HuH-7.5 (cell line): ENCODE measurements at regions not wholly inside any gene's neighbourhood (a gene's known extent, or its start where the extent isn't known, plus 50 kb on each side); places are given as distances from the start of the nearest gene placed in this dataset.
"Not testable (repeated sequence)": the region's sequence is repeated elsewhere in the genome, so short reads cannot be mapped to it uniquely, and the experiment has no call there.

Experiments used
- DNase-seq: peaks from one replicate; pipeline ENCODE4 v3.0.0; 2011; ENCODE audit warnings: low spot score

- no peak for DNase-seq
These were observed 465.1 kb upstream of the GALNTL6 start for GRCh38 chr4:171348090-171348489.

GRCh38 chr4:171342646-171343045 is 470.6 kb upstream of the GALNTL6 start:
- no peak for DNase-seq

GRCh38 chr4:171340258-171340657 is 472.9 kb upstream of the GALNTL6 start:
- no peak for DNase-seq

DNA sequence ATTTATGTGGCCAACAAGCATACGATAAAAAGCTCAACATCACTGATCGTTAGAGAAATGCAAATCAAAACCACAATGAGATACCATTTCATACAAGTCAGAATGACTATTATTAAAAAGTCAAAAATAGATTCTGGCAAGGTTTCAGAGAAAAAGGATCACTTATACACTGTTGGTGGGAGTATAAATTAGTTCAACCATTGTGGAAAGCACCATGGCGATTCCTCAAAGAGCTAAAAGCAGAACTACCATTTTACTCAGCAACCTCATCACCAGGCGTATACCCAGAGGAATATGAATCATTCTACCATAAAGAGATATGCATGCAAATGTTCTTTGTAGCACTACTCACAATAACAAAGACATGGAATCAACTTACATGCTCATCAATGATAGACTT is 478.7 kb upstream of the GALNTL6 start:
- no peak for DNase-seq

- no peak for DNase-seq
These were observed 504.5 kb upstream of the GALNTL6 start for GRCh38 chr4:171308661-171309060.

GRCh38 chr4:171298048-171298718 is 515.0 kb upstream of the GALNTL6 start:
- not testable (repeated sequence) for DNase-seq

DNA sequence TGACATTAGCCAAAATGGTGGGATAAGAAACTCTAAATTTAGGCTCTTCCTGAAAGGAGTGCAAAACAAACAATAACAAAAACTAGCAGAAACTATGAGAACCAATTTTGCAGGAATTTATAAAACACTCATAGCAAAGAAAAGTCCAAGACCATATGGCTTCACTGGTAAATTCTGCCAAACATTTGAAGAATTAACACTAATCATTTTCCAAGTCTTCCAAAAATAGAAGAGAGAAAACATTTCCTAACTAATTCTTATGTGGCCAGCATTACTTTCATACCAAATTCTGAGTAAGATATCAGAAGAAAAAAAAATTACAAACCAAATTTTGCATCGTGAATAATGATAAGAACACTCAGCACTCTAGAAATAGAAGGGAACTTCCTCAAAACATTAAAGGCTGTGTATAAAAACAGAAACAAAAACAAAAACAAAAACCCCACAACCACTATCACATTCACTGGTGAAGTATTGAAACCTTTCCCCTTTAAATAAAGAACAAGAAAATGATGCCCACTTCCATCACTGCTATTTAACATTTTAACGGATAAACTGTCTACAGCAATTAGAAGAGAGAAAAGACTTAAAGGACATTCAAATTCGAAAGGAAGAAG is 524.3 kb upstream of the GALNTL6 start:
- no peak for DNase-seq

GRCh38 chr4:171281359-171281758 is 531.8 kb upstream of the GALNTL6 start:
- no peak for DNase-seq

GRCh38 chr4:171279131-171279530 is 534.1 kb upstream of the GALNTL6 start:
- no peak for DNase-seq

DNA sequence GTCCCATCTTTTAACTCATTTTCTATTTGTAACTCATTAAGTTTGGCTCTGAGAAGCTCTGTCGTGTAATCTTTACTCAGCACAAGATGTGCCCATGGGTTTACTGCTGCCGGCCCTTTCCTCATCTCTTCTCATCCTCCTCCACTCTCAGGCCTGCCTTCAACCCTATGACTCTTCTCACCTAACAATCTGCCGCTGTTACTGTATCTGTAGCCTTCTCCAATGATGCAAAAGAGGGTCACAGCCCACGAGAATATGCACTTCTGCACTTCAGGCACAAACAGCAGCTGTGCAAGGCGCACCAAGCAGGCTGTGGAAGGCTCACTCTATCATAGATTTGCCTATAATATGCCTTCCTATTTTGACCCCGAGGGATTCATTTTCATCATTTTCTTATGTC is 546.5 kb upstream of the GALNTL6 start:
- DNase-seq = no peak

GRCh38 chr4:171265190-171265818 is 547.9 kb upstream of the GALNTL6 start:
- no peak for DNase-seq

- DNase-seq = no peak
These were observed 557.0 kb upstream of the GALNTL6 start for GRCh38 chr4:171256223-171256622.

DNA sequence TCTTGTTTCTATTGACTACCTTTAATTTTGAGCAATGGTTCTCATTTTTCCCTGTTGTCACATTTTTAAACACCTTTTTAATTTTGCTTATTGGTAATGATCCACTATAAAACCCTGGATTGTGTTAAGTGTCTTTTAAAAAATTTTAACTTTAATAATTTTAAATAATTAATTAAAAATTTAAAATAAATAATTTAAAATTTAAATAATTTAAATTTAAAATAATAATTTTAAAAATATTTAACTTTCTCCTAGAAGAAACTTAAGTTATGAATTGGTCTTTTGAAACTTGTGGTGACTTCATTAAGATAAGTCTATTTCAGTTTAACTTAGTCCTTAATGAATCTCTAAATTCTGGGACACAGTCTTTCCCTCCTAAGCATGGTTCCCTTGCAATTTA is 566.3 kb upstream of the GALNTL6 start:
- DNase-seq = no peak

DNA sequence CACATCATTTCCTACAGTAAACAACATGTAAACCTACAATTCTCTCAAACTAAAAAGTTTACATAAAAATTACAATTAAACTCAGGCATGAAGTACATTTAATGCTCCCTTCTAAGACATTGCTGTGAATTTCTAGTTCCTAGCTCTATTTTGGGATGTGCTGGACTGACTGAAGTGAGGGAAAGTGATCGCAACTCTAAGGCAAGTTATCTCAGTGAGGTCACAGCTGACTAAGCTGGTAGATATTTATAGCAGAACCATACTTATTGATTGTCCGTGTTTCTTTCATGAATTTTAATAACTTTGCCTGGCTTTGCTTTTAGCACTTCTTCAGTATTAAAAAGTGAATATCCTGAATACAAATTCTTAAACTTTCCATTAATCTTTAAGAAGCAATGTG is 570.4 kb upstream of the GALNTL6 start:
- DNase-seq = no peak

DNA sequence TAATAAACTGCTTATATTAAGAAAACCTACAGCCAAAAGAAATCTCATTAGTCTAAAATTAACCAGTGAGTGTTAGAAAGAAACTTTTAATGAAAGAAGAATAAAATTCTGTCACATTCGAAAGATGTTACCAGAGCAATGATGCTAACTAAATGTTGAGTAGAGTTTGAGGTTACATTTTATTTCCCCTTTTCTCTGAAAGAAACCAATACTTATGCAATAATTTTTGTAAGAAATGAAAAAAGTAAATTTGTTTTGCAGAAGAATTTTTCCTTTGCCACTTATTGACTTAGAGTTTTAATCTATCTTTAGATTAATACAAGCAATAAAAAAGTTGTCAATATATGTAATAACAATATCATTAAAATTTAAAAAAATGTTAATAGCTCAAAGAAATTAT is 574.0 kb upstream of the GALNTL6 start:
- no peak for DNase-seq

DNA sequence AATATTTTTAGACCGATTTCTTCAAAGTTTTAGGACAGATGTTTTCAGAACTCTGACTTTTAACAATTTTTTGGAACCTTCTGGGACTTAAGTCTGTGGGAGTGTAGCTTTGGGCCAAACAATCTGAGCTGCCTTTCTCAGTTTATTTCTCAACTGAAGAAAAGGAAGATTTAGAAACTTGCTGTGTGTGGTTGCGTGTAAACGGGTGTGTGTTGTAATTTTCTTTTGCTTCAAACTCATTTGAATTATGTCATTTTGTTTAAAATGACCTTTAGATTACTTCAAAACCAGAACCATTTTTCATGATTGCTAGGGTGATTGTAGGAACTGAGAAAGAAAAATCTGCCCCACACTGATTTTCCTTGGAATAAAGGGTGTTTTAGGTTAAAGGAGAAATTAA is 577.7 kb upstream of the GALNTL6 start:
- no peak for DNase-seq

- not testable (repeated sequence) for DNase-seq
These were observed 583.9 kb upstream of the GALNTL6 start for GRCh38 chr4:171229354-171229753.

GRCh38 chr4:171221181-171221580 is 592.0 kb upstream of the GALNTL6 start:
- DNase-seq = no peak

DNA sequence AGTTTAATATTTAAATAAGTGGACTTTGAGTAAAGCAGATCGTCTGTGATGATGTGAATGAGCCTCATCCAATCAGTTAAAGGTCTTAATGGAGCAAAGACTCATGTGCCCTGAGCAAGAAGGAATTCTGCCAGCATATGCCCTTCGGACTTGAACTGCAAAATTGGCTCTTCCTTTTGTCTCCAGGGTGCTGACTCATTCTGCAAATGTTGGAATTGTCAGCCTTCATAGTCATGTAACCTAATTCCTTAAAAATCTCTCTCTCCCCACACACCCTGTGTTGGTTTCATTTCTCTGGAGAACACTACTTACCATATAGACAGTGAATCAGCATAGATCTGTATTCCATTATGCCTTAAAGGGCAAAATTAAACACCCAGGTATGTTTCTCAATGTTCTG is 609.8 kb upstream of the GALNTL6 start:
- DNase-seq = no peak

GRCh38 chr4:171202908-171203307 is 610.3 kb upstream of the GALNTL6 start:
- DNase-seq = no peak

- no peak for DNase-seq
These were observed 626.5 kb upstream of the GALNTL6 start for GRCh38 chr4:171186700-171187099.

GRCh38 chr4:171181090-171181489 is 632.1 kb upstream of the GALNTL6 start:
- no peak for DNase-seq

DNA sequence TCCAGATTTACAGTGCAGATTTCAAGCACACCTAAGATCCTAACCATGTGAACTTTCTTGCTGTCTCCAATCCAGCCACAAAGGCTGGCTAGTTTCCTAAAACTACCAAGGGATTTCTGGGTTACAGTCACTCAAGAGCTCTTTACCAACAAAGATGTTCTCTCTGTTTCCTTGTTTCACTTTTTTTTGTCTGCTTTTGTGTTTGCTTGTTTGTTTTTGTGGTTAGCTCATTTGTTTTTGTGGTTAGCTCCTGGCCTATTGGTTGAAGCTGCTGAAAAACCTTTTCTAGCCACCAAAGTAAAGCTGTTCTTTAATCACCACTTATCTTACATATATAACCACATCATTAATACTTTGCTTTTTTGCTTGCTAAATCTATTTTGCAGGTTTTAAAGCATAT is 642.5 kb upstream of the GALNTL6 start:
- no peak for DNase-seq

DNA sequence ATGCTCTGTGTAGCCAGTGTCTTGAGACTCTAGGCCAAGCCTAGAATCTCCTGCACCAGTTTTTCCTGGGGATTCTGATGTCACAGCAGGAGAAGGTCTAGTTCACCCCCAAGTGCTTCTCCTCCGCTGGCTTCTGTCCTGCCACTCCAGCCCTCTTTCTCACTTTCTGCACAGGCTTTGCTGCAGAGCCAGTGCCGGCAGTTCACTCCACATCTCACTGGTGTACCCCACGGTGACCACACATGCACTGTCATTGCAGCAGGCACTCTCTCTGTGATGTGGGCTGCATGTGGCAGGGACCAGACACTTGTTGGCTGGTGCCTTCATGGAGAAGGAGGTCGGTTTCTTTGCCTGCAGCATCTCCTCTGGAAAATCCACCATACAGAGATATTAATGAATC is 643.8 kb upstream of the GALNTL6 start:
- DNase-seq = no peak
